ENCODE measurements at regions not wholly inside any gene's neighbourhood (a gene's known extent, or its start where the extent isn't known, plus 50 kb on each side); places are given as distances from the start of the nearest gene placed in this dataset.

DNA sequence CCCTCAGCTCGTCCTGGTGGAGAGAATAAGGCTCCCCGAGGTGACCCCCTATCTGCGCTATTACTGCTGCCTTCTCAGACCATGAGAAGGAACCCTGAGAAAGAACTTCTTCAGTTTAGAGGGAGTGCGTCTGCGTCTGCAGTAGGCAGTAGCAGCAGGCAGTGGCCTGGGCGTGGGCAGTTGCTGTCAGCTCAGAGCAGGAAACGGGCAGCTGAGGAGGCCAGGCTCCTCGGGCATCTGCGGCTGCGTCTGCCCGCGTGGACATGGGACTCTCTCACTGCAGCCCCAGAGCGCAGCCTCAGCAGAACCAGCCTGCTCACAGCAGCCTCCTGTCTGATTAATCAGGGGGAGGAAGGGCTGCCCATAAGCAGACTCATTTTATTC lies 49.8 kb upstream of the FCN1 start:
- peak; percentile 76 for DNase-seq

GRCh38 chr9:134968011-134968822 lies 50.5 kb upstream of the FCN1 start:
- DNase-seq: peak; percentile 11

DNA sequence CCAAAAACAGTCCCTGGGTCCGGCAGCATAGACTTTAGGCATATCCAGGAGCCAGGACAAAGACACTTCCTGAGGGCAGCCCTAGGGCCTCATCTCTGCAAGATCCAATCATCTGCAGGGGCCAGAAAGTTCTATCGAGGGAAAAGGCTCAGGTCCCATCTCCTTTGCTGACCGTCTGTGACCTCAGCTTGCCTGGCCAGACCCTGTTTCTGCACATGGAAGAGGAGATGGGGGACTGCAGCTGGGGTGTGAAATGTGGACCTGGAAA lies 51.0 kb upstream of the FCN1 start:
- no peak for DNase-seq

DNA sequence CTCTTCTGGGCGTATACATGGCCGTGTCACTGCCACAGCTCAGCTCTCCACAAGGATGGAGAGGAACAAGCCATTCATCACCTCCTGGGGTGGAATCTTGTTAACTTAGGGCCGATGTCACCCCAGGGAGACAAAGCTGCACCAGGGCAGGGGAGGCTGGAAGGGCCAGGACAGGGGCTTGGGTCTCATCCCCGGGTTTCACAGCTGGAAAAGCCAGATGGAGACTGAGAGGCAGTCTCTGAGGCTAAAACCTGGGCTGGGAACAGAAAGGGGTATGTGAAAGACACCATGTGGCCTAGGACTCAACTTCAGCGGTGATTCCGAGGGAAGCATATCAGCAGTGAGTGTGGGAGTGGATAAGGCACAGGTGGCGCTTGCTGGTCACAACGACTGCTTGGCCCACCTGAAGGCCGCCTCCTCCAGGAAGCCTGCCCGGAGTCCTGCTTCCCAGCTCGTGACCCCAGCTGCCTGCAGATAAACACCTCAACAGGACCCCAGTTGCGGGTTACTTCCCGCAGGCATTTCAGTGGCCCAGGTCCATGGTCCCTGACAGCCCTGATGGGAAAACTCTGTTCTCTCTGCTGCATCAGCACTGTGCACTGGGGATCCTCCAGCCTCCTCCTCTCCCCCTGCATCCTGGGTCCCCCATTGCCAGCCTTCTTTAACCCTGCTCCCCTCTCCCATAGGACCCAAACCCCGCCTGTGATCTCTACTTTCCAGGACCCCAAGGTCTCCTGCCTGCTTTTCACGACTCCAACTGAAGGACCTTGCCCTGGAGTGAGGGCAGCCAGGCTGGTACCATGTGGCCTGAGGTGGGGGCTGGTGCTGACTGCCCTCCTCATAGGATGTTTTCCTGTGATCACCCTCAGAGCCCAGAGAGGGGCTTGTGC lies 51.7 kb upstream of the FCN1 start:
- no peak for DNase-seq

DNA sequence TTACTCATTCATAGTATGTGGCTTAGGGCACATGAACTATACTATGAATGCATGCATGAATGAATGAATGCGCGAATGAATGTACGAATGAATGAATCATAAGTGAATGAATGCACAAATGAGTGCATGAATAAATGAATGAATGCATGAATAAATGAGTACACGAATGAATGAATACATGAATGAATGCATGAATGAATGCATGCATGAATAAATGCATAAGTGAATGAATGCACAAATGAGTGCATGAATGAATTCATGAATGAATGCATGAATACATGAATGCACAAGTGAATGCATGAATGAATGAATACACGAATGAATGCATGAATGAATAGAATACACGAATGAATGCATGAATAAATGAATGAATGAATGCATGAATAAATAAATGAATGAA lies 52.5 kb upstream of the FCN1 start:
- DNase-seq: no peak

DNA sequence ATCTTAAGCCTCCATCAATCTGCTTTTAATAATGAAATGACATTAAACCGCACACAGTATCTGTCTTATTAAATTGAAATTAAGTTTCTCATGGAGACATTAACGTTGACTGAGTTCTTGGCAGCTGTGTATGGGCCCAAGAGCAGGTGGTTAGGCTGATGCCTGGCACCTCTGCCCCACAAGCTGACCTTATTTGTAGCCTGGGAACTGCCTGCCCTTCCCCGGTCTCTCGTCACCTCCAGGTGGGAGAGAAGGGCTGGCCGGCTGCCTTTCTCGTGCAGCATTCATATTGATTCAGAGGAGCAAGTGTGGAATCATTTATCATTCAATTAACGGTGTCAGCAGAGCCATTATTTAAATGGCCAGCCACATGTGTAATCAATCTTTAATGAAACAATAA lies 53.0 kb upstream of the FCN1 start:
- no peak for DNase-seq

DNA sequence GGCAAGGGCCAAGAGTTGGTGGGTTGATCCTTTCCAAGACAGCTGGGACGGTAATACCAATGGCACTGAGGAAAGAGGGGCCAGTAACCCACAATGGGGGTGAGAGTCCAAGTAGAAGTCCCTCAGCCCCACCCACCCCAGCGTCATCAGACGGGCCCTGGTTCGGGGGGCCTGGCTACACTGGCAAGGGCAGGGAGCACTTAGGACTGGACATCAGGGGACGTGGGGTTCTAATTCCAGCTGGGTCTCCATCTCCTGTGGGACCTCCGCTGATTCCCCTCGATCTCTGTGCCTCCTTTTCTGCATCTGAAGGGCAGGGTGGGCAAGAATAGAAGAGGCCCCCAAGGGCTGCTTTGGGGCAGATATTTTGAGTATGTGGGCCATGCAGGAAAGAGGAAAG lies 53.5 kb upstream of the FCN1 start:
- DNase-seq: no peak

DNA sequence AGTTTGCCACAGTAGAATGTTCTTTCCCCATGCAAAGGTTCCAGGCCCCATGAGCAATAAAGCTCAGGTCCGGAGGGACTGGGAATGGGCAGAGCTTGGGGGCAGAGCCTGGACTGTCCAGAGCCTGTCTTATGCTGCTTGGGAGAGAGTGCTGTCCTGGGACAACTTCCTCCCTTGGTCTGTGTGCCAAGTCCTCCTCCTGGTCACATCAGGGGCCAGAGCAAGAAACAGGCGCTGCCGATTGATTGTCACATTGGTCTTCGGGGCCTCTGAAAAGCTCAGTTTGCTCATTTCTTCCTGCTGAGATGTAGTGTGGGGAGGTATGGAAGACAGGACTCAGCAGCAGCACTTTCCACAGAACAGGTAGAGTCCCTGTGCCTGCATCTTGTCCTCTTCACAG lies 54.0 kb upstream of the FCN1 start:
- DNase-seq: no peak

DNA sequence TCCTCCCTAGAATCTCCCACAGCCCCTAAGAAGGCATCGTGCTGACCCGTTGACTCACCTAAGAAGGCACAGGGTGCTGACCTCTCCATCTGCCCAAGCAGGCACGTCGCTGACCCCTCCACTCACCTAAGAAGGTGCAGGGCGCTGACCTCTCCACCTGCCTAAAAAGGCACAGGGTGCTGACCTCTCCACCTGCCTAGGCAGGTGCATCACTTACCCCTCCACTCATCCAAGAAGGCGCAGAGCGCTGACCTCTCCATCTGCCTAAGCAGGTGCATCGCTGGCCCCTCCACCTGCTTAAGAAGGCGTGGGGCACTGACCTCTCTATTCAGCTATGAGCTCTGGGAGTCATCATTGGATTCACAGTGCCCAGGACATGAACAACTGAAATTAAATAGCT lies 54.4 kb upstream of the FCN1 start:
- DNase-seq: no peak

DNA sequence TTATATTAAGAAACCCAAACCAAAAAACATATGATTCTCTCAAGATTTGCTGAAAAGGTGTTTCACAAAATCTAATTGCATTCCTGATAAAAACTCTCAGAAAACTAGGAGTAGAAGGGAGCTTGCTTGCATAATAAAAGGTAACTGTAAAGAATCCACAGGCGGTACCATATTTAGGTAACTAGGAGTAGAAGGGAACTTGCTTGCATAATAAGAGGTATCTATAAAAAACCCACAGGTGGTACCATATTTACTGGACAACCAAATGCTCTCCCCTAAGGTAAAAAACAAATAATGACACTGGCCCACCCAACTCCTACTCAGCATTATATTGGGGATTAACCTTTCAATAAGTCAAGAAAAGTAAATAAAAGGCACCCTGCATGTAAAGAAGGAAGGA lies 57.5 kb upstream of the FCN1 start:
- DNase-seq: no peak

DNA sequence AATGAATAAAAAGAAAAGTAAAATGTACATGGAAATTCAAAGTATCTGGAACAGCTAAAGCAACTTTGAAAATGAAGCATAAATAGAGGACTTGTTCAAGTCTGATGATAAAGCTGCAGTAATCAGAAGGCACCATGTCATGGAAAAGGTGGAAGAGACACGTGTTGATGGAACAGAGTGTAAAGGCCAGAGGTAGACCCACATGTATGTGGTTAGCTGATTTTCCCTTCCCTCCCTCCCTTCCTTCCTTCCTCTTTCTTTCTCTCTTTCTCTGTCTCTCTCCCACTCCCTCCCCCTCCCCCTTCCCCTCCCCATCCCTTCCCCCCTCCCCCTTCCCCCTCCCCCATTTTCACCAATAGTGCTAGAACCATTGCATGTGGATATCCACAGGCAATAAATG lies 58.7 kb upstream of the FCN1 start:
- no peak for DNase-seq

DNA sequence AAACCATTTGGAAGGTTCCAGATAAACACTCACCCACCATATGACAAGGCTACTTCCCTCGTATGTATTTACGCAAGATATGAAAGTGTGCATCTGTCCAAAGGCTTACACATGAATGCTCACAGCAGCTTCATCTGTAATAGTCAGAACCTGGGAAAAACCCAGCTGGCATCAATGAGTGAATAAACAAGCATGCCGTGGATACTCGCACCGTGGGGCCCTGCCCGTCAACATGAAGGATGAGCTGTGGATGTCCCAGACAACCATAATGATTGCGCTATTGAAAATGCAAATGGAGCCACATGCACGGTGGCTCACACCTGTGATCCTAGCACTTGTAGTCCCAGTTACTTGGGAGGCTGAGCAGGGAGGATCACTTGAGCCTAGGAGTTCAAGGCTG lies 60.6 kb upstream of the FCN1 start:
- DNase-seq: no peak

DNA sequence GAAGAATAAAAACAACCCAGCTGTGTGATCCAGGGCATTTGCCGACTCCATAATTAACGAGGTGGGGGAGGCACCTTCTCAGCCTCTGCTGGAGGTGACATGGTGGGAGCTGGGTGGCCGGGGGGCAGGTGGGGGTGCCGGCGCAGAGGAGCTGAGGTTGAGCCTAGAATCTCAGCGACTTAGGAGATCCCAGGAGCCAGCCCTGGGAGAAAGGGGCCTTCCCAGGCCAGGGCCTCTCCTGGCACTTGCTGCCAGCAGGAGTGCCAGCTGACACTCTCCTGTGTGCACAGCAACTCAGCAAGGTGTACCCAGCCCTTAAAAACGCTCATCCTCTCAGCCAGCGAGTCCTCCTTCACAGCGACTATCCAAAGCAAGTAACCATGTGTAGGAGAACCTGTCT lies 62.8 kb upstream of the FCN1 start:
- DNase-seq: no peak

- no peak for DNase-seq
Observed at GRCh38 chr9:134980991-134981390, 63.3 kb upstream of the FCN1 start.

DNA sequence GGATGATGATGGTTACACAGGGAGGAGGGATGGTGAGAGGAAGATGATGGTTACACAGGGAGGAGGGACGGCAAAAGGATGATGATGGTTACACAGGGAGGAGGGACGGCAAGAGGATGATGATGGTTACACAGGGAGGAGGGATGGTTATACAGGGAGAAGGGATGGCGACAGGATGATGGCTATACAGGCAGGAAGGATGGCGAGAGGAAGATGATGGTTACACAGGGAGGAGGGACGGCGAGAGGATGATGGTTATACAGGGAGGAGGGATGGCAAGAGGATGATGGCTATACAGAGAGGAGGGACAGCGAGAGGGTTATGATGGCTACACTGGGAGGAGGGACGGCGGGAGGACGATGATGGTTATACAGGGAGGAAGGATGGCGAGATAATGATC lies 64.1 kb upstream of the FCN1 start:
- DNase-seq: no peak

- no peak for DNase-seq
Observed at GRCh38 chr9:134982311-134982710, 64.6 kb upstream of the FCN1 start.

DNA sequence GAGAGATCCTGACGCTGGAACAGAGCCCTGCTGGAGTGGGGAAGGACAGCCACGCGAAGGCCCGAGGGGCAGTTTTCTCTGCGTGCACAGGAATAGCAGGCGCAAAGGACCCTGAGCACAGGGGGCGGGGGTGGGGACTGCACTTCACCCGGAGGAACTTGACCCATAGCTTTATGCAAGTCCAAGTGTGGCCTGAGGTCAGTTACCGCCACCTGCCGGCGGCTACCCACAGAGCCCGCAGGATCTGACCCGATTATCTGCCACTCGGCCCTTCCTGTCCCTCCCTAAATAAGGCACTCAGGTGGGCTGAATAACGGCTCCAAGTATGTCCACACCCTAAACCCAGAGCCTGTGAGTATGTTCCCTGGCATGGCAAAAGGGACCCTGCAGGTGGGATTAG lies 65.4 kb upstream of the FCN1 start:
- no peak for DNase-seq

DNA sequence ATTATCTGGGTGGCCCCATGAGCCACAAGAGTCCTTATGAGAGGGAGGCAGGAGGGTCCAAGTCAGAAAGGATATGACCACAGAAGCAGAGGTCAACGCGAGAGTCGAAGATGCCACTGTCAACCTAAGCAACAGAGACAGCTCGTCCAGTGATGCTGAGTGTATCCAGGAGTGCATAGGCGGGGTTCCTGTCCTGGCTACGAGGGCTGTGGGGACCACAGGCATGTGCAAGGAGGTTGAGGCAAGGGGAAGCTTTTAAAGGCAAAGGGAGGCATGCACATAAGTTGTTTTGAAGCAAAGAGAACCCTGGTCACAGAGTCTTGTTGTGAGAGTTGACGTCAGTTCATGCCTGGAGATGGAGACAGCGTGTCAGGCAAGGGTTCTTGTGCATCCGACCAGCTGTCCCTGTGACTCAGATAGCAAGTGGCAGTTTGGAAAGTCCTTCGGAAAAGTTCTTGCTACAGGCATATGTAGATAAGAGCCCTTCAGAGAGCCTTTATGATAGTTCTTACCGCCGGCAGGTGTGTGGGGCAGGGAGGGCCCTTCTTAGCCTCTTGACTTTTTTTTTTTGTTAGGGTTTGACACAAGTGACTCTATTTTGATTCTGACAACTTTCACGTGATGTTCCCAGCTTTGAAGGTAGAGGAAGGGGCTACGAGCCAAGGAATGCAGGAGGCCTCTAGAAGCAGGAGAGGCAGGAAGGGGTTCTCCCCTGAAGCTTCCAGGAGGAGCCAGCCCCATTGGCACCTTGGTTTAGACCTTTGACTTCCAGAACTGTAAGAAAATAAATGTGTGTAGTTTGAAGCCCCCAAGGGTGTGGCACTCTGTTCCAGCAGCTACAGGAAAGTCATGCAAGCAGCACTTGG lies 66.0 kb upstream of the FCN1 start:
- no peak for DNase-seq

DNA sequence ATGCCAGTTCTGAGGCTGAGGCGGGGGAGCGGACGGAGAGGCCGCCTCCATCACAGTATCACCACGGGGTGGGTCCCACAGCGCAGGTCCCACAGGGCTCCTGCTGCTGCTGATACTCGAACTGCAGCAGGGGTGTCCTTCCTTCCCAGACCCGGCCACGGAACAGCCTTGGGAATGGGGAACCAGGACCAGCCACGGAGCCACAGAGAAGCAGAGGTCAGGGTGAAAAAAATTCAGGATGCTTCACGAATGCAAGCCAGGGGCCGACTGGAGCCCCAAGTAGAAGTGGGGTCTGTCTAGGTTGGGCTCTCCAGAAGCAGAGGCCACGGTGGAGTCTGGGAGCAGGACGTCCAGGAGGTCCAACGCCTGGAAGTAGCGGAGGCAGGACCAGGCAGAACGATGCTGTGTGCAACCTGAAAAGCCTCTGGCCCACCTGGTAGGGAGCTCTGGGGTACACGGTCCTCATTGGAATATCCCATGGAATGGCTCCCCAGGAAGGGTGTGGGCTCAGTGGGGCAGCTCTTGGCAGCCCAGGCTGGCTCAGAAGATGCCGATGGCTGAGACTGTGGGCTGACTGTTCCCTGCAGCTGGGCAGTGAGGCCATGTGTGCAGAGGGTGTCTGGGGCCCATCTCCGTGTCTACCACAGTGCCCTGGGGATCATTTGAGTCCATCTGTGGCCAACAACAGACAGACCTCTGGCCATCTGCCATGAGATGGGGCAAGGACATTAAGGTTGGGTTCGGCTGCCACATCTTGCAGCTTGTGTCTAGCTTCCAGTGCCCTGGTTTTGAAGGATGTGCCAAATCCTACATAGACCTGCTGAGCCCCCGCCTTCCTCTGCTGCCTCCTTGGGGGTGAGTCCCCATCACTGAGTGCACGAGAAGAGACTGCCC lies 66.9 kb upstream of the FCN1 start:
- no peak for DNase-seq

DNA sequence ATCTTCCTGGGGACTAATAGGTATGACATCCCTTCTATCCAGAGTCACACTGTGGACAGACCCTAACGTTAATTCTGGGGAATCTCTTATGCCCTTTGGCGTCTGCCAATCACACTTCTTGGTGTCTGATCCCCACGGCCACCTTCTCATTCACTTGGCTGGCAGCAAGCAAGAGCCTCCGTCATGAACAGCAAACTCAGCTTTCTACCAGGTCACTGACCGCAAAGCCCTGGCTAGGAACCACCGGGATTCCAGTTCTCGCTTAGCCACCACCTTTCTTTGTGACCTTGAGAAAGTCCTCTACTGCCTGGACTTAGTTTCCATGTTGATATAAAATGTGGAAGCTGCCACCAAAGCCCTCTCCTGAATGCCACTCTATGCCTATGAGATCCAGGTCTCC lies 67.7 kb upstream of the FCN1 start:
- no peak for DNase-seq

GRCh38 chr9:134986957-134987356 lies 69.2 kb upstream of the FCN1 start:
- DNase-seq: no peak

DNA sequence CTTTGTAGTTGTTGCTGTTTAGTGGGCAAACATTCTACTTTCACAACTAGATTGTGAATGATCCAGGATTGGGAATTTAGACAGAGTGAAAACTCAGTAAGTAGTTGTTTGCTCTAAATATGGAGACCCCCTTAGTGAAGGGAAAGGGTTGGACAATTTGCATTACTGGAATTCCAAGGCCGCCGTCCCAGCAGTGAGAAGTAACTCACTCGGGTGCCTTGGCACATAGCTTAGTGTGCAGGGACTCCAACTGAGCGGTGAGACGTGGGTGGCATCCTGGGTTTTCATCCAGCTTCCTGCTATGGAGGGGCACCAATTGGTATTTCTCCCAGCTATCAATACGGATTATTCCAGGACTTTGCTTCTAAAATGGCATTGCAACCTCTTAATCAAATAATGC lies 69.7 kb upstream of the FCN1 start:
- no peak for DNase-seq

Data from occipital lobe (tissue), 1 donor.